ENCODE measurements at regions not wholly inside any gene's neighbourhood (a gene's known extent, or its start where the extent isn't known, plus 50 kb on each side); places are given as distances from the start of the nearest gene placed in this dataset.

GRCh38 chr3:28972921-28973320, 307.9 kb upstream of the RBMS3 start:
- Histone ChIP-seq H3K9me3 (peaks cover 8% of the 10 kb centered on the region), H3K4me3 (no peak overlapping the region), H3K27ac (no peak overlapping the region), H3K36me3 (no peaks in the 10 kb centered on the region), H3K4me1 (no peaks in the 10 kb centered on the region), H3K27me3 (ENCODE audit: low read depth) (no peaks in the 10 kb centered on the region)
- ATAC-seq: no peak
- no peak for DNase-seq
- no peak for TF ChIP-seq CTCF (IDR thresholded peaks at IDR 0.05)
- intact Hi-C loops (cut with DNase I): no loop called here

- Histone ChIP-seq H3K27ac (no peak overlapping the region), H3K9me3 (peaks cover 8% of the 10 kb centered on the region), H3K4me1 (no peaks in the 10 kb centered on the region), H3K27me3 (ENCODE audit: low read depth) (no peaks in the 10 kb centered on the region), H3K4me3 (no peak overlapping the region), H3K36me3 (no peaks in the 10 kb centered on the region)
- ATAC-seq: no peak
- no peak for TF ChIP-seq CTCF (IDR thresholded peaks at IDR 0.05)
- no peak for DNase-seq
- intact Hi-C loops (cut with DNase I): no loop called here
Observed at GRCh38 chr3:28973609-28974008, 307.3 kb upstream of the RBMS3 start.

GRCh38 chr3:28978092-28978491, 302.8 kb upstream of the RBMS3 start:
- H3K27me3 ChIP-seq (ENCODE audit: low read depth): no peaks in the 10 kb centered on the region
- H3K4me1 ChIP-seq: no peaks in the 10 kb centered on the region
- no peak for DNase-seq
- no peak for ATAC-seq
- no peak overlapping the region for H3K27ac ChIP-seq
- no peaks in the 10 kb centered on the region for H3K9me3 ChIP-seq
- no peaks in the 10 kb centered on the region for H3K36me3 ChIP-seq
- intact Hi-C loops (cut with DNase I): no loop called here
- H3K4me3 ChIP-seq: no peak overlapping the region
- TF ChIP-seq CTCF (IDR thresholded peaks at IDR 0.05): no peak

GRCh38 chr3:28980131-28980530, 300.7 kb upstream of the RBMS3 start:
- no peak for TF ChIP-seq CTCF (IDR thresholded peaks at IDR 0.05)
- intact Hi-C loops (cut with DNase I): no loop called here
- H3K4me1 ChIP-seq: no peaks in the 10 kb centered on the region
- H3K36me3 ChIP-seq: no peaks in the 10 kb centered on the region
- H3K27ac ChIP-seq: no peak overlapping the region
- no peaks in the 10 kb centered on the region for H3K9me3 ChIP-seq
- no peaks in the 10 kb centered on the region for H3K27me3 ChIP-seq (ENCODE audit: low read depth)
- no peak overlapping the region for H3K4me3 ChIP-seq
- no peak for ATAC-seq
- DNase-seq: no peak

GRCh38 chr3:28980631-28981030, 300.2 kb upstream of the RBMS3 start:
- no peak overlapping the region for H3K4me3 ChIP-seq
- no peak for ATAC-seq
- intact Hi-C loops (cut with DNase I): no loop called here
- TF ChIP-seq CTCF (IDR thresholded peaks at IDR 0.05): no peak
- H3K4me1 ChIP-seq: no peaks in the 10 kb centered on the region
- H3K27me3 ChIP-seq (ENCODE audit: low read depth): no peaks in the 10 kb centered on the region
- H3K36me3 ChIP-seq: no peaks in the 10 kb centered on the region
- H3K27ac ChIP-seq: no peak overlapping the region
- no peaks in the 10 kb centered on the region for H3K9me3 ChIP-seq
- DNase-seq: no peak

GRCh38 chr3:28982906-28983305, 298.0 kb upstream of the RBMS3 start:
- ATAC-seq (no peak), DNase-seq (no peak)
- Histone ChIP-seq H3K36me3 (no peaks in the 10 kb centered on the region), H3K4me1 (no peaks in the 10 kb centered on the region), H3K27ac (no peak overlapping the region), H3K27me3 (ENCODE audit: low read depth) (no peaks in the 10 kb centered on the region), H3K4me3 (no peak overlapping the region), H3K9me3 (no peaks in the 10 kb centered on the region)
- TF ChIP-seq CTCF (IDR thresholded peaks at IDR 0.05): no peak
- intact Hi-C loops (cut with DNase I): no loop called here
